ENCODE measurements at regions not wholly inside any gene's neighbourhood (a gene's known extent, or its start where the extent isn't known, plus 50 kb on each side); places are given as distances from the start of the nearest gene placed in this dataset.

- DNase-seq: no peak
Observed at GRCh38 chr1:63049135-63049534, 265.2 kb downstream of the ATG4C start.

- DNase-seq: no peak
Observed at GRCh38 chr1:63051356-63051755, 267.4 kb downstream of the ATG4C start.

- DNase-seq: no peak
Observed at GRCh38 chr1:63051886-63052285, 268.0 kb downstream of the ATG4C start.

GRCh38 chr1:63054184-63054583 is 268.2 kb upstream of the FOXD3 start:
- no peak for DNase-seq

GRCh38 chr1:63063367-63063766 is 259.0 kb upstream of the FOXD3 start:
- no peak for DNase-seq

GRCh38 chr1:63064135-63064534 is 258.2 kb upstream of the FOXD3 start:
- DNase-seq: no peak

- DNase-seq: no peak
Observed at GRCh38 chr1:63068626-63069025, 253.7 kb upstream of the FOXD3 start.

- no peak for DNase-seq
Observed at GRCh38 chr1:63069214-63069613, 253.2 kb upstream of the FOXD3 start.

- no peak for DNase-seq
Observed at GRCh38 chr1:63073309-63074306, 248.8 kb upstream of the FOXD3 start.

GRCh38 chr1:63074321-63074720 is 248.0 kb upstream of the FOXD3 start:
- DNase-seq: no peak

- no peak for DNase-seq
Observed at GRCh38 chr1:63082766-63083165, 239.6 kb upstream of the FOXD3 start.

GRCh38 chr1:63087966-63088365 is 234.4 kb upstream of the FOXD3 start:
- DNase-seq: no peak

- DNase-seq: no peak
Observed at GRCh38 chr1:63099188-63099587, 223.2 kb upstream of the FOXD3 start.

- no peak for DNase-seq
Observed at GRCh38 chr1:63101336-63101735, 221.0 kb upstream of the FOXD3 start.

- no peak for DNase-seq
Observed at GRCh38 chr1:63103682-63104081, 218.7 kb upstream of the FOXD3 start.

GRCh38 chr1:63107066-63107465 is 215.3 kb upstream of the FOXD3 start:
- no peak for DNase-seq

- DNase-seq: no peak
Observed at GRCh38 chr1:63108206-63108605, 214.2 kb upstream of the FOXD3 start.

- no peak for DNase-seq
Observed at GRCh38 chr1:63112155-63112900, 210.0 kb upstream of the FOXD3 start.

- no peak for DNase-seq
Observed at GRCh38 chr1:63115527-63115926, 206.8 kb upstream of the FOXD3 start.

GRCh38 chr1:63116016-63116415 is 206.4 kb upstream of the FOXD3 start:
- no peak for DNase-seq

- DNase-seq: no peak
Observed at GRCh38 chr1:63119575-63120155, 202.7 kb upstream of the FOXD3 start.

GRCh38 chr1:63122079-63122478 is 200.3 kb upstream of the FOXD3 start:
- no peak for DNase-seq

- DNase-seq: no peak
Observed at GRCh38 chr1:63124666-63125191, 197.6 kb upstream of the FOXD3 start.
